ENCODE measurements at regions not wholly inside any gene's neighbourhood (a gene's known extent, or its start where the extent isn't known, plus 50 kb on each side); places are given as distances from the start of the nearest gene placed in this dataset.

- DNase-seq (ENCODE audit: low read depth in 2 of 2), result no peak
These were observed 494.6 kb downstream of the RFC3 start for GRCh38 chr13:34312578-34312977.

GRCh38 chr13:34320084-34320483 is 502.1 kb downstream of the RFC3 start:
- no peak for DNase-seq (ENCODE audit: low read depth in 2 of 2)

DNA sequence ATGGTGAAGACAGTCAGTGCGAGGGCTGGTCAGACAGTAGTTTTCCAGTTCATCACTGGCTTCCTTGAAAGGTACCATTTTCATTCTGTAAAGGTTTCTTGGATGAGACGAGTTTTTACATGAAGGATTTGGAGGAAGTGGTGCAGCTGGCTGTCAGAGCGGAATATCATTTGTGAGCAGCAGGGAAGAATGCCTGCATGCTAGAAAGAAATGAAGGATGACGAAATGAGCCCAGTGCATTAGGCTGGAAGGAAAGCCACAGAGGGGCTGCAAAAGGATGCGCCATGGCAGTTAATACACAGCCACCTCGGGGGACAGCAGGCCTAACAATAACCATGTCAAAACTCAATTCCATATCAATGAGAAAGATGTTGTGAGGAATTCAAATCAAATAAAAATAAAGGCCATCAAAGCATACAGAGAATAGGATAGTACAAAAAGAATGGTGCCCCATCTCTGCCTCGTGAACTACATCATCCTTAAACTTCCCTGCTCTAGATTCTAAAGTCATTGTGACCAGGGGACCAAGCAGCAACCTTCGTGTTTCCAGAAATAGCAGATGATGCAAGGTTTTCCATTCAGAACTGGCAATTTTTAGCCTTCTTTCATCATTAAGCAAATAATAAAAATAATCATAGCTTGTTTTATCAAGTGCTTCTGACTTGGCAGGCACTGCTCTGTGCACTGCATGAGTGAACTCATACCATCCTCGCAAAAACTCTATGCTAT is 504.2 kb downstream of the RFC3 start:
- DNase-seq (ENCODE audit: low read depth in 2 of 2), result no peak

DNA sequence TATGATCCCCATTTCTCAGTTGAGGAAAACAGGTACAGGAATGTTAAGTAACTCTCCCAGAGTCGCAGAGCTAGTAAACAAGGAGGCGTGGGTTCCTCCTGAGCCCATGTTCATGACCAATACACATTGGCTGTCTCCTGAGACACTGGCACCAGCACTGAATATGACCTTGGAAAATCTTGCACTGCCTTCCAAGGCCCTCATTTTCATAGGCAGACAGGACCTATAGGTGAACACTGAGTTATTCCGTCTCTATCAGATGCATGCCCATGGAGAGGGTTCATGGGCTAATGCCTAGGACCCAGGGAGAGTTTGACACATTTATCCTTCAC is 504.8 kb downstream of the RFC3 start:
- no peak for DNase-seq (ENCODE audit: low read depth in 2 of 2)

- no peak for DNase-seq (ENCODE audit: low read depth in 2 of 2)
These were observed 517.4 kb downstream of the RFC3 start for GRCh38 chr13:34335014-34336007.

GRCh38 chr13:34338102-34338501 is 520.2 kb downstream of the RFC3 start:
- no peak for DNase-seq (ENCODE audit: low read depth in 2 of 2)

DNA sequence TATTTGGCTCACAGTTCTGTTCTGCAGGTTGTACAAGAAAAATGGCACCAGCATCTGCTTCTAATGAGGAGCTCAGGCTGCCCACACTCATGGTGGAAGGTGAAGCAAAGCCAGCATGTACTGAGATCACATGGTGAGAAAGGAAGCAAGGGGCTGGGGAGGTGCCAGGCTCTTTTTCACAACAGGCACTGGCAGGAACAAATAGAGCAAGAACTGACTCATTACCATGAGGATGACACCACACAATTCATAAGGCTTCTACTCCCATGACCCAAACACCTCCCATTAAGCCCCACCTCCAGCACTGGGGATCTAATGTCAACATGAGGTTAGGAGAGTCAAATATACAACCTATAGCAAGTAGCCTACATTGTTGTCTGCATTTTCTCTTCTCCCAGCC is 522.6 kb downstream of the RFC3 start:
- DNase-seq (ENCODE audit: low read depth in 2 of 2), result no peak

GRCh38 chr13:34343413-34343940 is 525.5 kb downstream of the RFC3 start:
- DNase-seq (ENCODE audit: low read depth in 2 of 2), result no peak

DNA sequence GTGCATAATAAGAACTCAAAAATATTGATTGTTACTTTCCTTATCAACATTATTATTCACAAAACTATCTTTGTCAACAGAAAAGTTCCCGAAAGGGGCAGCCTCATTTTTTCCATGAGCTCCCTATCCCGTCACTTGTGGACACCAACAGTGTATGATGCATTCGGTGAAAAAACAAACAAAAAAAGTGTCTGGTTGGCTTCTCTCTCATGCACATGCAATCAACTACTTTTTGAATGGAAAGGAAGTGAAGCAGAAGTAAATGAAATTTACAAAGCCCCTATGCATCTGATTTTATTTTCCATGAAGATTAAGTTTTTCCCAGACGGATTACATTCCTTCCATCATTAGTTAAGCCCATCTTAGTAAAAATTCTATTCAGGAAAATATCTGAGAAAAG is 526.9 kb downstream of the RFC3 start:
- no peak for DNase-seq (ENCODE audit: low read depth in 2 of 2)

DNA sequence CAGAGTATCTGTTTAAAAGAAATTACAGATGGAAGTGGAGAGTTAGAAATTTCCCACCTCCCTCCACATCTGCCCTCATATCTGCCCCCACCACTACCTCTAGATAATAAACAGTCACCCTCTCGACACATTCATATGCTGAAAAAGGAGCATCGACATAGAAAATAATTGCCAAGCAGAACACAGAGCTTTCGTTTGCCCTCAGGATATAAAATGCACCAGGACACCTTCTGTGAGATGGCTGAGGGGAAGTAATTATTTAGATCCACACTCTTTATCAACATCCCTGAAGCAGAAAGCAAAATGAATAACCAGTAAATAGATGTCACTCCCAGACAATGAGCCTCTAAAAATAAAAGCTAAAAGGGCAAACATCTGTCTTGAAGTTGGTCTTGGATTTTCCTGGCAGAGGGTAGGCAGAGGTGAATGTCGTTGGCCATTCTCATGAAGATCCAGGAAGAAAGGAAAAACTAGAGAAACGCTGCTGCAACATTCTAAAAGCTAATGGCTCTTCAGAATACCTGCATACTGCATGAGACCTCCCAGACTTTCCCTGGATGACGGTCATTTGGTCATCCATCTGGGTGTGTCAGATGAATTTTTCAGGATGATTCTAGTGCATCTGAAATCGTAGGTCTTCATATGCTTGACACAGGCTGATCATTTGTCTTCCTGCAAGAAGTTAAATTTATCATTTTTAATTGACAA is 527.5 kb downstream of the RFC3 start:
- no peak for DNase-seq (ENCODE audit: low read depth in 2 of 2)

DNA sequence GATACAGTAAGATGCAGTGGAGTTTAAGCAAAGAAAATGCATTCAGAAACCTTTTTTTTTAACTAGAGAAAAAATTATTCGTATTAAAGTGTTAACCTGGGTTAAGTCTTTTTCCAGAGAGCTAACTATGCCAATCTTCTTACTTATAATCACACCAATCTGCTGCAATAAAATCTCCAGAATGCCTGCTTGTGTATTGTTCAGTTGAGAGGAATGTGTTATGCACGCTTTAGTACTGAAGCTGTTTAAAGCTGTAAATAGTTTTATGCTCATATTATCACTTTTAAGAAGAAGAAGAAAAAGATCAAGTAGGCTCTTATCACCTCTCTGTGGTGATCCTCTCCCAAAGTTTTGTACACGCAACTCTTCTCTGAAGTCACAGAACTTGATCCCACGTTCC is 528.7 kb downstream of the RFC3 start:
- DNase-seq (ENCODE audit: low read depth in 2 of 2), result no peak

GRCh38 chr13:34347784-34348573 is 530.0 kb downstream of the RFC3 start:
- no peak for DNase-seq (ENCODE audit: low read depth in 2 of 2)

GRCh38 chr13:34349091-34349722 is 531.3 kb downstream of the RFC3 start:
- no peak for DNase-seq (ENCODE audit: low read depth in 2 of 2)

DNA sequence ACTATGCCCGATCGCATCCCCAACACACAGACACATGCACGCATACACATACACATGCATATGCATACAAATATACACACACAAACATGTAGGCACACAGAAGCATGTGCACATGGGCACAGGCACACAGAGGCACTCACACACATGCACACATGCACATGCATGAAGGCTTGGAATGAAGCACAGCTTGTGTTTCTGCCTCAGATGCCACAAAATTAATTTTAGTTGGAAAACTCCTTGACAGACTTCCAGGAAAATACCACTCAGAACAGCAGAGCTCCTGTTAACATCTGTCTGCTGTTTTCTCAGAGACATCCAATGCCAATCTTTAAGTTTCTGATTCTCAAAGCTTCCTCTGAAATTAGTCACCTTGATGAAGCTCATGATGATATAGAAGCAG is 532.7 kb downstream of the RFC3 start:
- no peak for DNase-seq (ENCODE audit: low read depth in 2 of 2)

- DNase-seq (ENCODE audit: low read depth in 2 of 2), result no peak
These were observed 533.2 kb downstream of the RFC3 start for GRCh38 chr13:34351134-34351533.

DNA sequence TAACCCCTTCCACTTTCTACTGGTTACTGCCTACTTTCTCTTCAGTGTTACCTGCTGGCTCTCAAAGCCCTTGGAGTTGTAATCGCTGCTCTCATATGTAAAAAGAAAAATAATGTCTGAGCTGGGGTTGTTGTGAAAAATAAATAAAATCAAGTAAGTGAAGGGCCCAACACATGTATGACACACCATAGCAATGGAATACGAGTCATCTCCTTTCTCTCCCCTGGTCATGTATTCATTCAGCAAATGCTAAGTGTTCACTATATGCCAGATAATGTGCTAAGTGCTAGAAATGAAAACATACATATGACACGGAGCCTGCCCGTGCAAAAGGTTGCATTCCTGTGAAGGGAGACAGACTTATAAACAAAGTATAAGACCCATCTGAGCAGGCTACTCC is 535.0 kb downstream of the RFC3 start:
- DNase-seq (ENCODE audit: low read depth in 2 of 2), result no peak

- DNase-seq (ENCODE audit: low read depth in 2 of 2), result no peak
These were observed 538.9 kb downstream of the RFC3 start for GRCh38 chr13:34356686-34357434.

DNA sequence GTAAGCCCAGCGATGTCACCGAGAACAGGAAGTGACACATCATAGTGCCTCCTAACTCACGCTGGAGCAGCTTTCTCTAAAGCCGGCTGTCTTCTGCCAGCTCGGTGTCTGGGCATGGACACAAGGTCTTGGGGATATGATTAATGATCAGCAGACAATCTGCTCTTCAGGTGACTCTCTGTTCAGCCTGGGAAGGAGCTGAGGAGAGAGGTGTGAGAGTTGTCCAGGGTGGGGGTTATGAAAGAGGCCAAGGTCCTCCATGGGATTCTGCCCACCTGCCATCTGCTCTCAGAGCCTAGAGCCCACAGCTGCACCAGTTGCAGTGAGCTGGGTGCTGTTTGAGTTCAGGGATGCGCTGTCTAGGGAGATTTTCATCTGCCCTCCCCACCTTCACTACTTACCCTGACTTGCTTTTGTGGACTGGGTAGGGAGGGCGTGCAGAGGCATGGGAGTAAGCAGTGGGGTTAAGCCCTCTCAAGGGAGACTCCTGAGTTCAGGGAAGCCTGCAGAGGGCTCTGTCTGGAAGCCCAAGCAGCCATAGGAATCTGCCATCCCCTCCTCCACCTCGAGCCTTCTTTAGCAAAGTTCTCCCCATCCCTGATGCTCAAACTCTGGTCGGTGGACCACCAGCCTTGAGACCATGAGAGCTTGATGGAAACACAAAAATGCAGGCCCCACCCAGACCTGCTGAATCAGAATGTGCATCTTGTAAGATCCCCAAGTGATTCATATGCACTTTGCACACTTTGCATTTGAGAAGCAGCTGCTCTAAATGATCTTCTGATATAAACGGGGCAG is 539.7 kb downstream of the RFC3 start:
- no peak for DNase-seq (ENCODE audit: low read depth in 2 of 2)

DNA sequence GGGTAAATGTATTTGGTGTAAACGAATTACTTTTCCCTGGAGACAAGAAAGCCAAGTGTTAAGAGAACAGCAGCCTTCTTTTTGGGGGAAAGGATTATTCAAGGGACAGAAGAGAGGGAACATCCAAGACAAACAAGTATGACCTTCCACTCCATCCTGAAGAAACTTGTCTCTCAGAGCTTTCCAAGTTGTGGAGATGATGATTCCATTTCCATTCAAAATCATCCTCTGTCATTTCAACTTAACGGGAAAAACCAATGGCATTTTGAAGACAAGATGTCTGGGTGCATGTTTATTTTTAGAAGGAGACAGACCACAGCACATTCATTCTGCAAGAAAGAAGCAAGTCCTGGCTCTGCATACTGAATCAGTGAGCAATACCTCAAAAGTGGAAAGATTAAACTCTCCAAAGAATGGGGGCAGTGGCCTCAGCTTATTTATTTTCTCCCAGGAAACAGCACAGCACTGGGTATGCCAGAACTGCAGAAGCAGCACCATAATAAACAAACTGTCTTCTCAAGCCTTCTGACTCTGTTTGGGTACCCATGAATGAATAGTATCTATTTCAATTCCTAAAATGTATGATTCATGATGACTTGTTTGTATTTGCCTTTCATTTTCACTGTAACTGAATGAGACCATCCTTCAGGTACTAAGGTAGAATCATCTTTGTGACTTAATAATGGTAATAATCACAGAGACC is 541.0 kb downstream of the RFC3 start:
- DNase-seq (ENCODE audit: low read depth in 2 of 2), result no peak

All from stimulated activated CD8-positive, alpha-beta memory T cell treated with anti-CD3 and anti-CD28 coated beads, Interleukin-7, amount 100 ng/mL, for 4 hours (primary cell).